ENCODE measurements at regions not wholly inside any gene's neighbourhood (a gene's known extent, or its start where the extent isn't known, plus 50 kb on each side); places are given as distances from the start of the nearest gene placed in this dataset.
"Not testable (repeated sequence)": the region's sequence is repeated elsewhere in the genome, so short reads cannot be mapped to it uniquely, and the experiment has no call there.

DNA sequence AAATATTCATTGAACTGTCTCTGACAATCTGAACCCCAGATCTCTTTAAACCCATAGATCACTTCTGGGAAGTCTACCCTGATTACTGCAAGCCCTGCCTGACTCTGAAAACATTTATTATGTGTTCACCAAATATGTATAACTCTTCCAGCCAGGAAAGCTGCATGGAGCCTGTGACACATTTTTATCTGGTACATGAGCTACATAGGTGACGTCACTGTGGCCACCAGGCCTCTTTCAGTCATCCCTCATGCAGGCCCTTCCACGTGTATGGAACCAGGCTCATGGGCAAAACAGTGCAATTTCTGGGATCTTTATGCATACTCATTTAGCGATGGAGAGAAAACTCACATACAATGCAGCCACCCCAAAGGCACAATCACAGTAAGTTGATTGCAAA, 133.9 kb upstream of the NUPR2 start:
- Mint-ChIP-seq H3K27ac (no peak overlapping the region), H3K4me1 (no peaks in the 10 kb centered on the region), H3K4me3 (no peak overlapping the region), H3K27me3 (no peaks in the 10 kb centered on the region), H3K36me3 (ENCODE audit: low read depth) (no peaks in the 10 kb centered on the region)
- DNase-seq, result no peak
- ATAC-seq, result no peak
- no peaks in the 10 kb centered on the region for H3K9me3 ChIP-seq (ENCODE audit: control insufficient read depth, low read length, poor library complexity, severe bottlenecking)

- ATAC-seq (no peak), DNase-seq (no peak)
- H3K4me1 Mint-ChIP-seq, result no peaks in the 10 kb centered on the region
- no peak overlapping the region for H3K4me3 Mint-ChIP-seq
- no peak overlapping the region for H3K27ac Mint-ChIP-seq
- H3K27me3 Mint-ChIP-seq, result no peaks in the 10 kb centered on the region
- no peaks in the 10 kb centered on the region for H3K36me3 Mint-ChIP-seq (ENCODE audit: low read depth)
- no peaks in the 10 kb centered on the region for H3K9me3 ChIP-seq (ENCODE audit: control insufficient read depth, low read length, poor library complexity, severe bottlenecking)
Measured at GRCh38 chr7:56229631-56230030, 113.4 kb upstream of the NUPR2 start.

- no peak overlapping the region for H3K4me3 Mint-ChIP-seq
- ATAC-seq (no peak), DNase-seq (no peak)
- no peaks in the 10 kb centered on the region for H3K27me3 Mint-ChIP-seq
- no peaks in the 10 kb centered on the region for H3K9me3 ChIP-seq (ENCODE audit: control insufficient read depth, low read length, poor library complexity, severe bottlenecking)
- H3K36me3 Mint-ChIP-seq (ENCODE audit: low read depth), result no peaks in the 10 kb centered on the region
- H3K4me1 Mint-ChIP-seq, result no peaks in the 10 kb centered on the region
- H3K27ac Mint-ChIP-seq, result no peak overlapping the region
Measured at GRCh38 chr7:56222866-56223265, 106.6 kb upstream of the NUPR2 start.

DNA sequence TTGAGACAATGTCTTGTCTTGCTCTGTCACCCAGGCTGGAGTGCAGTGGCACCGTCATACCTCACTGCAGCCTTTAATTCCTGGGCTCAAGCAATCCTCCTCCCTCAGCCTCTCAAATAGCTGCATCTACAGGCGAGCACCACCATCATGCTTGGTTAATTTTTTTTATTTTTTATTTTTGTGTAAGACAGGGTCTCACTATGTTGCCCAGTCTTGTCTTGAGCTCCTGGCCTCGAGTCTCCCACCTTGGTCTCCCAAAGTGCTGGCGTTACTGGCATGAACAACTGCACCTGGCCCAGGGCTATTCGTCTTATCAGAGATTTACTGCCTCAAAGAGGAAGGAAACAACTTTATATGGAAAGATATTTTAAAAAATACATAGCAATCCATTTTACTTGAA, 102.8 kb upstream of the NUPR2 start:
- ATAC-seq (no peak), DNase-seq (no peak)
- Mint-ChIP-seq H3K27ac (no peak overlapping the region), H3K27me3 (no peaks in the 10 kb centered on the region), H3K36me3 (ENCODE audit: low read depth) (no peaks in the 10 kb centered on the region), H3K4me3 (no peak overlapping the region), H3K4me1 (no peaks in the 10 kb centered on the region)
- no peaks in the 10 kb centered on the region for H3K9me3 ChIP-seq (ENCODE audit: control insufficient read depth, low read length, poor library complexity, severe bottlenecking)

DNA sequence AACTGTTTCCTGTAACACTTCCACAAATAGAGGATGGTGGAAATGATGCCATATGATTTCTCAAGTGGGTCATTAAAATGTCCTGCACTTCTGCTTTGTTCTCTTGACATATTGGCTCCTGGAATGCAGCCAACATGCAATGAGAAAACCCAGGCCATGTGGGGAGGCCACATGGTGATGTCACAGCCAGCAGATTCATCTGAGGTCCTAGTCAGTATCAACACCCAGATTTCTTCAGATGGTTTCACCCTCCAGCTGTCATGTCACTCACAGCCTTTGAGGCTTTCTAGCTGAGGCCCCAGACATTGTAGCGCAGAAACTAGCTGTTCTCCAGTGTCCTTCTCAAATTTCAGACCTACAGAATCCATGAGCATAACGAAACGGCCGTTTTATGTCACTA, 102.3 kb upstream of the NUPR2 start:
- Mint-ChIP-seq H3K27me3 (no peaks in the 10 kb centered on the region), H3K36me3 (ENCODE audit: low read depth) (no peaks in the 10 kb centered on the region)

GRCh38 chr7:56213574-56213973, 97.4 kb upstream of the NUPR2 start:
- H3K4me1 Mint-ChIP-seq, result no peaks in the 10 kb centered on the region

More for the DNA sequence above, 102.3 kb upstream of the NUPR2 start:
- H3K9me3 ChIP-seq (ENCODE audit: control insufficient read depth, low read length, poor library complexity, severe bottlenecking), result no peaks in the 10 kb centered on the region
- no peak overlapping the region for H3K27ac Mint-ChIP-seq
- H3K4me3 Mint-ChIP-seq, result no peak overlapping the region
- no peaks in the 10 kb centered on the region for H3K4me1 Mint-ChIP-seq
- DNase-seq (no peak), ATAC-seq (no peak)

DNA sequence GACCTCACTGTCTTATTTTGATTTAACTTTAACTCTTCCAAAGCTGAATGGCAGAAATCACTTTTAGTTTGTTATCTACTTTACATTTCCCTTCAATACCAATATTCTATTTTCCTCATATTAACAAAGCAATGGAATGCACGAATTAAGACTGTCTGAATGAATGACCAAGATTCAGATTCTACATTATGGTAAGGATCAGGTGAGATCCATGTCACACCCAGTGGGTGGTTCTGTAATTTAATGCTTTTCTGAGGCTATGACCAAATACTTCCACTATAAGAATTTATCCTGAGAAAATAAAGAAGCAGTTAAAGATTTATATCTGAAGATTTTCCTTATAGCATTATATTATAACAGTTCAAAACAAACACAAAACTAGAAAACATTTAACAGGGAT, 90.2 kb upstream of the NUPR2 start:
- no peaks in the 10 kb centered on the region for H3K4me1 Mint-ChIP-seq
- H3K36me3 Mint-ChIP-seq (ENCODE audit: low read depth), result no peaks in the 10 kb centered on the region
- H3K4me3 Mint-ChIP-seq, result no peak overlapping the region
- no peaks in the 10 kb centered on the region for H3K9me3 ChIP-seq (ENCODE audit: control insufficient read depth, low read length, poor library complexity, severe bottlenecking)
- no peaks in the 10 kb centered on the region for H3K27me3 Mint-ChIP-seq
- DNase-seq (no peak), ATAC-seq (no peak)
- H3K27ac Mint-ChIP-seq, result no peak overlapping the region

More at GRCh38 chr7:56213574-56213973, 97.4 kb upstream of the NUPR2 start:
- no peaks in the 10 kb centered on the region for H3K9me3 ChIP-seq (ENCODE audit: control insufficient read depth, low read length, poor library complexity, severe bottlenecking)
- ATAC-seq (no peak), DNase-seq (no peak)
- Mint-ChIP-seq H3K27ac (no peak overlapping the region), H3K27me3 (no peaks in the 10 kb centered on the region), H3K4me3 (no peak overlapping the region), H3K36me3 (ENCODE audit: low read depth) (no peaks in the 10 kb centered on the region)

DNA sequence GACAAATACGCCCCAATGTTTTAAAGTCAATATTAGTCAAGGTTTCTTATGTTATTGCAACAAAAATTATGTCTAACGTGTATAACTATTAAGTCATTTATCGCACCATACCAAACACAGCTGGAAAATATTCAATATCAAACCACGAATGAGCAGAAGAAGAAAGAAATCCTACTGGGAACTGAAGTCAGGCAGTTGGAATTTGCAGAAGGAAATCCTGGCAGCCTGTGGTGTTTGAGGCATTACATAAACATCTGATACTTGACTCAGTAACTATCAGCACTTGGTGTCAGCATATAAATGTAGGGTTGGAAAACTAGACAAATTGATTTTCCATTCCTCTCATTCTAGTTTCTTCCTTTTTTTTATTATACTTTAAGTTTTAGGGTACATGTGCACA, 83.4 kb upstream of the NUPR2 start:
- Mint-ChIP-seq H3K27ac (no peak overlapping the region), H3K36me3 (ENCODE audit: low read depth) (no peaks in the 10 kb centered on the region), H3K27me3 (no peaks in the 10 kb centered on the region), H3K4me1 (no peaks in the 10 kb centered on the region), H3K4me3 (no peak overlapping the region)
- ATAC-seq (no peak), DNase-seq (no peak)
- H3K9me3 ChIP-seq (ENCODE audit: control insufficient read depth, low read length, poor library complexity, severe bottlenecking), result no peaks in the 10 kb centered on the region

- not testable (repeated sequence) for H3K4me1 Mint-ChIP-seq; H3K27ac Mint-ChIP-seq; H3K4me3 Mint-ChIP-seq; ATAC-seq; H3K36me3 Mint-ChIP-seq (ENCODE audit: low read depth); H3K9me3 ChIP-seq (ENCODE audit: control insufficient read depth, low read length, poor library complexity, severe bottlenecking); H3K27me3 Mint-ChIP-seq; DNase-seq
Measured at GRCh38 chr7:56196195-56196594, 80.0 kb upstream of the NUPR2 start.

DNA sequence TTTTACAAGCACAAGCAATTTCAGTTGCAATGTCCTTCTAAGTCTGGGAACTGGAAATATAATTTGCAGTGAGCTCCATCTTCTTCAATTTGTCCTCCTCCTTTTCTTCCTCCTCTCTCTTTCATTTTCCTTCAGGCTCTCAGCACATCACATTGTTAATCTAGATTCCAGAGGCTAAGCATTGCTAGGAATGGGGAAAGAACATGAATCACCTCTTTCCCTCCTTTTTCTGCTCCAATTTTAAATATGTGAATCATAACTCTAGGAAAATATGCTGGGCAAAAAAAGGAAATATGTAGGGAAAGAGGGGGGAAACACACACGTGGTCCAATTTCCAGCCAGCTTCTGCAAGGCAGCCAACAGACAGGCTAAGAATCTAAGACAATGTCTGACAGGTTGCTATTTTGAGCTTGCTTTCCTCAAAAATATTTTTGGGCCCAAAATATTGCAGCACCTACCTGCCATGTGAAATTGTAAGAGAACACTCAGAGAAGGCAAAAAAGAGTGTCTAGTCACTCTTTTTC, 72.7 kb upstream of the NUPR2 start:
- Mint-ChIP-seq H3K4me3 (no peak overlapping the region), H3K36me3 (ENCODE audit: low read depth) (no peaks in the 10 kb centered on the region)

GRCh38 chr7:56188376-56188775, 72.2 kb upstream of the NUPR2 start:
- Mint-ChIP-seq H3K27ac (no peak overlapping the region), H3K4me1 (no peaks in the 10 kb centered on the region), H3K36me3 (ENCODE audit: low read depth) (no peaks in the 10 kb centered on the region), H3K27me3 (peaks cover 21% of the 10 kb centered on the region), H3K4me3 (no peak overlapping the region)
- DNase-seq, result no peak
- no peaks in the 10 kb centered on the region for H3K9me3 ChIP-seq (ENCODE audit: control insufficient read depth, low read length, poor library complexity, severe bottlenecking)
- no peak for ATAC-seq

More for the DNA sequence above, 72.7 kb upstream of the NUPR2 start:
- H3K27ac Mint-ChIP-seq, result no peak overlapping the region
- no peaks in the 10 kb centered on the region for H3K4me1 Mint-ChIP-seq
- peaks cover 21% of the 10 kb centered on the region for H3K27me3 Mint-ChIP-seq
- ATAC-seq, result no peak
- DNase-seq, result no peak
- no peaks in the 10 kb centered on the region for H3K9me3 ChIP-seq (ENCODE audit: control insufficient read depth, low read length, poor library complexity, severe bottlenecking)

DNA sequence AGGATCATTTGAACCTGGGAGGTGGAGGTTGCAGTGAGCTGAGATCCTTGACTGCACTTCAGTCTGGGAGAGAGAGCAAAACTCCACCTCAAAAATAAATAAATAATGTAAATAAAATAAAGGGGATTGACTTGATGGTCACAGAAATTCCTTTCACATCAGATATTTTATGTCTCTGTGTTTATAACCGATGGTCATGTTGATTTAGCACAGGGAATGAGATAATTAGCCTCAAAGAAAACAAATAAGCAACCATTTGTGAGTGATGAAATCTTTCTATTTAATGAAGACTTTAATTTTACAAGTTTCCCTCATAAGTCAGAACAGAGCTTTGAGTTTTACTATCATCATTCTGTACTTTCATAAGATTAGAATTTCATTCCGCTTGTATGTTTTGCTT, 64.8 kb upstream of the NUPR2 start:
- H3K4me1 Mint-ChIP-seq, result no peaks in the 10 kb centered on the region
- H3K36me3 Mint-ChIP-seq (ENCODE audit: low read depth), result no peaks in the 10 kb centered on the region
- DNase-seq (no peak), ATAC-seq (no peak)
- H3K27ac Mint-ChIP-seq, result no peak overlapping the region
- no peak overlapping the region for H3K4me3 Mint-ChIP-seq
- no peaks in the 10 kb centered on the region for H3K9me3 ChIP-seq (ENCODE audit: control insufficient read depth, low read length, poor library complexity, severe bottlenecking)
- peaks cover 21% of the 10 kb centered on the region for H3K27me3 Mint-ChIP-seq

GRCh38 chr7:56175771-56176170, 59.6 kb upstream of the NUPR2 start:
- peaks cover 30% of the 10 kb centered on the region for H3K27me3 Mint-ChIP-seq
- DNase-seq (no peak), ATAC-seq (no peak)
- no peak overlapping the region for H3K4me3 Mint-ChIP-seq
- no peak overlapping the region for H3K27ac Mint-ChIP-seq
- no peaks in the 10 kb centered on the region for H3K4me1 Mint-ChIP-seq
- H3K36me3 Mint-ChIP-seq (ENCODE audit: low read depth), result no peaks in the 10 kb centered on the region
- H3K9me3 ChIP-seq (ENCODE audit: control insufficient read depth, low read length, poor library complexity, severe bottlenecking), result no peaks in the 10 kb centered on the region

DNA sequence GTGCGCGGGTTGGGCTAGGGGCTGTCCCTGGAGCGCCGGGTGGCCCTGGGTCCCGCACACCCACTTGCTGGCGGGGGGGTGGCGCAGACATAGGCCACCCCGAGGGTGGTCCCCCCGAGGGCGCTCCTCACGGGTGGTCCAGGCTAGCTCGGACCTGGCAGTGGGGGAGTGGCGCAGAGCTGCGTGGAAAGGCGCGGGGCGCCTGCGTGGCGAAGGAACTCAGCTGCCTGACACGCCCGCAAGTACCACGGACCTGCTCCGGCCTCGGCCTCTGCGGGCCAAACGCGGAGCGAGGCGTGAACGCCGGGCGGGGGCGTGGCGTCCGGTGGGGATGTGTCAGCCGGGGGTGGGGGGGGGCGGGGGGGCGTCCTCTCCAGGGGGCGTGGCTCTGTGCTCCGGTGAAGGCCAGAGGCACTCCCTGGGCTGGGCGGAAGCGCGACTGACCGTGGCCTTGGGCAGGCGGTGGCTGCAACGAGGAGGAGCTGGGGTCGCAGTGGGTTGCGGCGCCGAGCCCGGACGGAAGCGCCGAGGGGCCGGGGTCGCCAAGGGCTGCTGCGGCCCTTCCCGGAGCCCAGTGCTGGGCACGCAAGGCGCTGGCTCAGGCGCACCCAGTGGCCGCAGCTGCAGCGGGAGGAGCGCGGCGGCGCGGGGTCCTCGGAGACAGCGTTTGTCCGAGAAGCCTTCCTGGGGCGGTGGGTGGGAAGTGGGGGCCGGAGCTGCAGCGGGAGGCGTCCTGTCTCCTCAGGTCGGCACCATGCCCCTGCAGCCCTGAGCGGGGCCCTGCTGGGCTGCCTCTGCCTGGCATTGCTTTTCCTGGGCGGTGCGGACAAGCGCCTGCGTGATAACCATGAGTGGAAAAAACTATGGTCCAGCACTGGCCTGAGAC, 58.9 kb upstream of the NUPR2 start:
- Mint-ChIP-seq H3K4me1 (no peaks in the 10 kb centered on the region), H3K27me3 (peaks cover 26% of the 10 kb centered on the region), H3K36me3 (ENCODE audit: low read depth) (no peaks in the 10 kb centered on the region), H3K27ac (no peak overlapping the region), H3K4me3 (no peak overlapping the region)
- H3K9me3 ChIP-seq (ENCODE audit: control insufficient read depth, low read length, poor library complexity, severe bottlenecking), result no peaks in the 10 kb centered on the region
- no peak for ATAC-seq
- DNase-seq, result no peak

Data from T-helper 17 cell (primary cell).